Stimulated activated CD4-positive, alpha-beta T cell treated with anti-CD3 and anti-CD28 coated beads, Interleukin-1b, Interleukin-23, amount 100 ng/mL, for 1 hour (primary cell): ENCODE measurements at regions not wholly inside any gene's neighbourhood (a gene's known extent, or its start where the extent isn't known, plus 50 kb on each side); places are given as distances from the start of the nearest gene placed in this dataset.
"Not testable (repeated sequence)": the region's sequence is repeated elsewhere in the genome, so short reads cannot be mapped to it uniquely, and the experiment has no call there.

Source experiments
- DNase-seq, 2 donors: peaks; one replicate each; pipeline ENCODE4 v3.0.0-alpha.2; 2020; ENCODE audit warnings: low read depth in 2 of 2

- DNase-seq: no peak
Measured at GRCh38 chr11:104776501-104777170, 121.6 kb downstream of the CASP12 start.

- DNase-seq: no peak
Measured at GRCh38 chr11:104774578-104774977, 123.7 kb downstream of the CASP12 start.

- DNase-seq: no peak
Measured at GRCh38 chr11:104772806-104773241, 125.4 kb downstream of the CASP12 start.

GRCh38 chr11:104771763-104772162 is 126.5 kb downstream of the CASP12 start:
- no peak for DNase-seq

- DNase-seq: not testable (repeated sequence)
Measured at GRCh38 chr11:104771046-104771445, 127.2 kb downstream of the CASP12 start.

GRCh38 chr11:104765401-104766095 is 132.7 kb downstream of the CASP12 start:
- DNase-seq: no peak

GRCh38 chr11:104764710-104765045 is 133.6 kb downstream of the CASP12 start:
- DNase-seq: no peak

GRCh38 chr11:104763930-104764709 is 134.1 kb downstream of the CASP12 start:
- DNase-seq: no peak

GRCh38 chr11:104761511-104761910 is 136.7 kb downstream of the CASP12 start:
- no peak for DNase-seq

- no peak for DNase-seq
Measured at GRCh38 chr11:104759464-104759863, 138.8 kb downstream of the CASP12 start.

GRCh38 chr11:104738918-104739317 is 159.3 kb downstream of the CASP12 start:
- DNase-seq: no peak

- no peak for DNase-seq
Measured at GRCh38 chr11:104738208-104738607, 160.1 kb downstream of the CASP12 start.

GRCh38 chr11:104736502-104736901 is 161.8 kb downstream of the CASP12 start:
- no peak for DNase-seq

GRCh38 chr11:104734998-104735397 is 163.3 kb downstream of the CASP12 start:
- DNase-seq: no peak

GRCh38 chr11:104731890-104732289 is 166.4 kb downstream of the CASP12 start:
- no peak for DNase-seq

GRCh38 chr11:104728927-104729326 is 169.3 kb downstream of the CASP12 start:
- no peak for DNase-seq

GRCh38 chr11:104727768-104728167 is 170.5 kb downstream of the CASP12 start:
- no peak for DNase-seq

- no peak for DNase-seq
Measured at GRCh38 chr11:104727095-104727494, 171.2 kb downstream of the CASP12 start.

GRCh38 chr11:104725796-104726408 is 172.4 kb downstream of the CASP12 start:
- no peak for DNase-seq

GRCh38 chr11:104713401-104713800 is 184.9 kb downstream of the CASP12 start:
- no peak for DNase-seq

GRCh38 chr11:104705490-104706190 is 192.6 kb downstream of the CASP12 start:
- peak; percentile 24 to 47 for DNase-seq

GRCh38 chr11:104704888-104705287 is 193.4 kb downstream of the CASP12 start:
- no peak for DNase-seq
